ENCODE measurements at regions not wholly inside any gene's neighbourhood (a gene's known extent, or its start where the extent isn't known, plus 50 kb on each side); places are given as distances from the start of the nearest gene placed in this dataset.
"Not testable (repeated sequence)": the region's sequence is repeated elsewhere in the genome, so short reads cannot be mapped to it uniquely, and the experiment has no call there.

- DNase-seq (ENCODE audit: low read depth in 2 of 2): no peak
Observed at GRCh38 chr3:98644168-98644567, 50.8 kb upstream of the CPOX start.

DNA sequence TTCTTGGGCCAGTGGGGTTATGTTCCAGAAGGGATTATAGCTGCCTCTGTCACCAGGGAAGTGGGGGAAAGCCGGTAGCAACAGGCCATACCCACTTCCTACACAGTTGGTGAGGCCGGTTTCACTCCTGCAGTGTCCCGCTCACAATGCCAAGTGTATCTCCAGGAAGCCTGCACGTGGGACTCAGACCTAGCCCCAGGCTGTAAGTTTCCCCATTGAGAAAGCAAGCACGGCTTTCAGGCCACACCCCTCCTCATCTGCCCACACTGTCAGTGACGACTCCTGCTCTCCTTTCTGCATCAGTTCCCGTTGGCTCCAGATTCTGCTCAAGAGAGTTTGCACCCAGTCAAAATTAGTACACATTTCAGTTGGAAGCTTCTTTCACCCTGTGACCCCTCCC, 51.6 kb upstream of the CPOX start:
- DNase-seq (ENCODE audit: low read depth in 2 of 2): no peak

GRCh38 chr3:98646680-98647079, 53.3 kb upstream of the CPOX start:
- no peak for DNase-seq (ENCODE audit: low read depth in 2 of 2)

- no peak for DNase-seq (ENCODE audit: low read depth in 2 of 2)
Observed at GRCh38 chr3:98647197-98647596, 53.8 kb upstream of the CPOX start.

- no peak for DNase-seq (ENCODE audit: low read depth in 2 of 2)
Observed at GRCh38 chr3:98650971-98651779, 57.8 kb upstream of the CPOX start.

DNA sequence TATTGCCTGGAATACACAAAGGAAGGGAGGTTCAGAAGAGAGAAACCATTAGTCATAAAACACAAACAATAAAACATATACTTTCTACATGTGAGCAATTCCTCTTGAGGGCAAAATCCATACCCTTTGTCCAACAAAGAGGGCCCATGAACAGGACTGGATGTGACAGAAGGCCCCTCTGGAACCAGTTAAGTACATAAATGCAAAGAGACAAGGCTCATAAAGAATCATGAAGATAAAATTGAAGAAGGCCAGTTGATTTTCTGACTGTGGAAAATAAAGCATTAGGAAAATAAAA, 58.3 kb upstream of the CPOX start:
- no peak for DNase-seq (ENCODE audit: low read depth in 2 of 2)

- no peak for DNase-seq (ENCODE audit: low read depth in 2 of 2)
Observed at GRCh38 chr3:98655666-98656065, 62.3 kb upstream of the CPOX start.

- peak; percentile 12 to 17 for DNase-seq (ENCODE audit: low read depth in 2 of 2)
Observed at GRCh38 chr3:98657457-98657856, 64.0 kb upstream of the CPOX start.

- DNase-seq (ENCODE audit: low read depth in 2 of 2): no peak
Observed at GRCh38 chr3:98662699-98663098, 69.3 kb upstream of the CPOX start.

DNA sequence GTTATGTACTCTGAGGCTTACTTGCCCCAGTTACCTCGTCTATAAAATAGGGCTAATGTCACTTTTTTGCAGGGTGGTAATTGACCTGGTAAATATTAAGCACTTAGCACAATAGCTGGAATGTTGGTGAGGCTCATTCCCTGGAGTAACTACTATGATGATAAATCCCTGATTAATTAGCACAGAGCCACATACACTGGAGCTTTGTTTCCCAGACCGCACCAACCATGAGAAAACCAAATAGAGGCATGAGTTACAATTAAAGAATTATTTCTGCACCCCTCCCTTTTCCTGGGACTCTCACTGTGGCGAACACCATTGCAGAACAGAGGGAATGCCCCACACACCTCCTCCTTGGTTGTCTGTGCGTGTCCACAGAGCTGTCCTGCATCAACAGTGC, 76.6 kb upstream of the CPOX start:
- DNase-seq (ENCODE audit: low read depth in 2 of 2): no peak

GRCh38 chr3:98679986-98680385, 83.2 kb upstream of the ST3GAL6 start:
- no peak for DNase-seq (ENCODE audit: low read depth in 2 of 2)

GRCh38 chr3:98680723-98681122, 82.4 kb upstream of the ST3GAL6 start:
- DNase-seq (ENCODE audit: low read depth in 2 of 2): no peak

GRCh38 chr3:98681486-98681885, 81.7 kb upstream of the ST3GAL6 start:
- DNase-seq (ENCODE audit: low read depth in 2 of 2): no peak

GRCh38 chr3:98682391-98682790, 80.7 kb upstream of the ST3GAL6 start:
- not testable (repeated sequence) for DNase-seq (ENCODE audit: low read depth in 2 of 2)

DNA sequence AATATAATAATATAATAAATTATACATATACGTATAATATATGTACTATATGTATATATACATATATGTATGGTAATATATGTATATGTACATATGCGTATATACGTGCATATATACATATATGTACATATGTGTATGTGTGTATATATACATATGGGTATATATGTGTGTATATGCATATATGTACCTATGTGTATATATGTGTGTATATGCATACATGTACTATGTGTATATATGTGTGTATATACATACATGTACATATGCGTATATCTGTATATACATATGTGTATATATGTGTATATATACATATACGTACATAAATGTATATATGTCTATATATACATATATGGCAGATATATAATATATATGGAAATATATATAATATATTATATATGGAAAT, 74.8 kb upstream of the ST3GAL6 start:
- DNase-seq (ENCODE audit: low read depth in 2 of 2): no peak

GRCh38 chr3:98690876-98691275, 72.3 kb upstream of the ST3GAL6 start:
- no peak for DNase-seq (ENCODE audit: low read depth in 2 of 2)

GRCh38 chr3:98691897-98692296, 71.2 kb upstream of the ST3GAL6 start:
- DNase-seq (ENCODE audit: low read depth in 2 of 2): no peak

GRCh38 chr3:98692787-98693473, 70.2 kb upstream of the ST3GAL6 start:
- no peak for DNase-seq (ENCODE audit: low read depth in 2 of 2)

DNA sequence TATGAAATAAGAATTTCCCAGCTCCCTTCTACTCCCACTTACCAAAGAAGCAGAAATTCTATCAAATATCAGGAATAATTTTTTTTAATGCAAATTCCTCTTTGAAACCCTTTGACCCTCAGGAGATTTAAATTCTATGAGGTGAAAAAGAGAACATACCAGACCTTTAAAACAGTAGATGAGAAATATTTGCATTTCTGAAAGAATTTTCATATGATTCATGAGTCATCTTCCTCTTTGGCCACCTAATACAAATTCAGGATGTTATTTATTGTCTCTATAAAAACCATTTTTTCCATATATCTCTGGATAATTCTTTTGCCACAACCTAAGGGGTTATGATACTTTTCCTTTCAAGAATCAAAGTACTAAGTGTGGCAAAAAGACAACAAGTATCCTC, 67.3 kb upstream of the ST3GAL6 start:
- no peak for DNase-seq (ENCODE audit: low read depth in 2 of 2)

DNA sequence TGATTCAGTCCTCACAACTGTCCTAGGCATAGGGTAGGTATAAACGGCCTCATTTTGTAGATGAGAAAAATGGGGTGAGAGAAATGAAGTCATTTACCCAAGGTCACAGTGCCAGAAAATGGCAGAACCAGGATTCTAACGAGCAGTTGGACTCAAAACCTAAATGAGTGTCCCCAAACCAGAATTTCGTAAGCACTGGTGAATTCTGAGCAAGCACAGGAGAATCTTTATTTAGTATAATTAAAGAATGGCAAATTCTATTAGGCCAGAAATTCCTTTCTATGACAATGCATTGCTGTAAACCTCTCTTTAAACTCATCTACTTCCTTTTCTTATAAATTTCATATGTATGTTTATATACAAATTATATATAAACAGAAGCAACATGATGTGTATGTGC, 66.8 kb upstream of the ST3GAL6 start:
- DNase-seq (ENCODE audit: low read depth in 2 of 2): not testable (repeated sequence)

DNA sequence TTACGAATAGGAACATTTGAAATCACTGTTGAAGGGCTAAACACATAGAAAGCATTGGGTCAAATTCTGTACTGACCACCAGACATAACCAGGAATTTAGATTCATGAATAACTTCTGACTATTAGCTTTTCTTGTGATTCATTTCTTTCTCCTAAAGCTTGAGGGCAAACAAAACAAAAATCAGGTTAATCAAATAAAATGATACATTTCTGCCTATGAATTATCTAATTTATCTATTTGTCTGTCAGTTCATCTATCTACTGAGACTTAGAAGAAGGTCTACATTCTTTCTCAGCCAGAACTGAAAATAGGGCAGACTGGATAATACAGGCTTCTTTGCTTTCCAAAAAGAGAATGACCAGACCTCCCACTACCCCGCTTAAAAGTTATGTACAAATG, 65.9 kb upstream of the ST3GAL6 start:
- DNase-seq (ENCODE audit: low read depth in 2 of 2): no peak

DNA sequence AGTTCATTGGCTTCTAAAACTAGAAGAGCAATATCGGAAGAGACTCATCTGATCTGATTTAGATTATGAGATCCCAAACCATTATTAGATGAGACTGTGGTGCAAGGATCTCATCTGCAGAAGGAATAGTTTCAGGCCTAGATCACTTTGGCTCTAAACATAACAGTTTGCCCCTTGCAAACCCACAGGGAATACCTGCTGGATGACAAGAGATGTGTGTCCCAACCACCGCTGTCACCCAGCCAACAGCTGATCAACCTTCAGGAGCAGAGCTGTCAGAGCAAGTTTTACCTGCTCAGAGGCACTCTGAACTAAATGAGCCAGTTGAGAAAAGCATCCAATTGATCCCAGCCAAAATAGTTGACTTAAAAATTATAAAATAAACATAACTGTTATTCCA, 64.0 kb upstream of the ST3GAL6 start:
- no peak for DNase-seq (ENCODE audit: low read depth in 2 of 2)

DNA sequence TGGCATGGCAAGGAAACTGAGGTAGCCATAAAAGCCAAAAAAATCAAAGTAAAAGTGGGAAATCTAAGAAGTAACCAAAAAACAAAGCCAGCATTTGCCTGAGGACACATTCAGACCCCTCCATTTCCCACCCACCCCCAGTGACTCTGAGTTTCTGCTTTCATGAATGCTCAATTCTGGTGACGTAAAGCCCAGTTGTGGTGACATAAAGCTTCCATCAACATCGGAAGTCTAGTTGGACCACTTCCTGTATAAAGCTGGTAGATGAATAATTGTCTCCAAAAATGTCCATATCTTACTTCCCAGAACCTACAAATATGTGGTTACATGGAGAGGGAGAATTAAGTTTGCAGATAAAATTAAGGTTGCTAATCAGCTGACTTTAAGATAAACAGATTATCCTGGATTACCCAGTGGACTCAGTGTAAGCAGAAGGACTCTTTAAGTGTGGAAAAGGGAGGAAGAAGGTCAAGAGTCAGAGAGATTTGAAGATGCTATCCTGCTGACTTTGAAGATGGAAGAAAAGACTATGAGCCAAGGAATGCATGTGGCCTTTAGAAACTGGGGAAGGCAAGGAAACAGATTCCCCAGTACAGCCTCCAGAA, 62.0 kb upstream of the ST3GAL6 start:
- no peak for DNase-seq (ENCODE audit: low read depth in 2 of 2)
